ENCODE measurements at regions not wholly inside any gene's neighbourhood (a gene's known extent, or its start where the extent isn't known, plus 50 kb on each side); places are given as distances from the start of the nearest gene placed in this dataset.

GRCh38 chr7:118022546-118022945 lies 149.3 kb upstream of the CTTNBP2 start:
- Histone ChIP-seq H3K9ac (ENCODE audit: low read length) (no peak overlapping the region), H2AFZ (ENCODE audit: insufficient read depth, low read depth, low read length, poor library complexity, severe bottlenecking) (no peak overlapping the region), H3K4me1 (ENCODE audit: control insufficient read depth in 2 of 2, insufficient read depth in 2 of 2, low read length in 2 of 2) (no peaks in the 10 kb centered on the region), H3K4me2 (replicated peaks; ENCODE audit: low read depth, low read length, poor library complexity, severe bottlenecking) (no peak overlapping the region), H3K27ac (ENCODE audit: low read length in 2 of 2) (no peak overlapping the region), H4K20me1 (ENCODE audit: control insufficient read depth, insufficient read depth, low read length, poor library complexity, severe bottlenecking) (no peaks in the 10 kb centered on the region), H3K79me2 (ENCODE audit: control insufficient read depth, insufficient read depth, low read length) (no peaks in the 10 kb centered on the region), H3K9me3 (ENCODE audit: control extremely low read depth in 1 of 3, control insufficient read depth in 2 of 3, insufficient read depth in 1 of 3, low read length in 2 of 3) (no peaks in the 10 kb centered on the region), H3K4me3 (ENCODE audit: control extremely low read depth in 1 of 5, extremely low read depth in 1 of 5, insufficient read depth in 1 of 5, low read depth in 2 of 5, low read length in 4 of 5) (no peak overlapping the region), H3K27me3 (replicated peaks in 1 of 4; ENCODE audit: control extremely low read depth in 1 of 4, control insufficient read depth in 3 of 4, insufficient read depth in 4 of 4, low read length in 3 of 4) (no peaks in the 10 kb centered on the region), H3K36me3 (replicated peaks in 1 of 2; ENCODE audit: control extremely low read depth in 1 of 2, control insufficient read depth in 1 of 2, extremely low read depth in 1 of 2, insufficient read depth in 2 of 2, low read length in 1 of 2) (no peaks in the 10 kb centered on the region)
- Mint-ChIP-seq H3K4me3 (no peak overlapping the region), H3K9me3 (ENCODE audit: insufficient read depth) (peaks cover 2% of the 10 kb centered on the region), H3K4me1 (no peaks in the 10 kb centered on the region), H3K27me3 (no peaks in the 10 kb centered on the region), H3K27ac (no peak overlapping the region)
- intact Hi-C loops (cut with micrococcal nuclease): no loop called here
- no CpG with 5 or more reads among the region's 2 CpGs for WGBS (ENCODE audit: insufficient coverage)
- CTCF ChIA-PET: no interaction called here
- TF ChIP-seq EZH2 (IDR thresholded peaks at IDR 0.05; ENCODE audit: borderline replicate concordance, insufficient read depth, low read depth, low read length, poor library complexity, severe bottlenecking) (no peak), CTCF (IDR thresholded peaks at IDR 0.05) (no peak)
- no peak for DNase-seq
- ATAC-seq (ENCODE audit: low read depth): no peak
- POLR2A ChIA-PET: no interaction called here

GRCh38 chr7:118026791-118027190 lies 153.6 kb upstream of the CTTNBP2 start:
- H3K4me1 Mint-ChIP-seq: no peaks in the 10 kb centered on the region
- no peaks in the 10 kb centered on the region for H3K9me3 ChIP-seq (ENCODE audit: control extremely low read depth in 1 of 3, control insufficient read depth in 2 of 3, insufficient read depth in 1 of 3, low read length in 2 of 3)
- ATAC-seq (ENCODE audit: low read depth): no peak

More at GRCh38 chr7:118026791-118027190, 153.6 kb upstream of the CTTNBP2 start:
- H3K4me2 ChIP-seq (replicated peaks; ENCODE audit: low read depth, low read length, poor library complexity, severe bottlenecking): no peak overlapping the region
- H3K4me3 Mint-ChIP-seq: no peak overlapping the region
- H3K27me3 Mint-ChIP-seq: no peaks in the 10 kb centered on the region
- H3K9ac ChIP-seq (ENCODE audit: low read length): no peak overlapping the region
- no peaks in the 10 kb centered on the region for H3K9me3 Mint-ChIP-seq (ENCODE audit: insufficient read depth)
- ChIA-PET POLR2A (no interaction called here), CTCF (no interaction called here)
- H2AFZ ChIP-seq (ENCODE audit: insufficient read depth, low read depth, low read length, poor library complexity, severe bottlenecking): no peak overlapping the region
- no peak for TF ChIP-seq CTCF (IDR thresholded peaks at IDR 0.05)
- WGBS (ENCODE audit: insufficient coverage): 83% methylated on average over 1 of the region's 2 CpGs
- no peak overlapping the region for H3K4me3 ChIP-seq (ENCODE audit: control extremely low read depth in 1 of 5, extremely low read depth in 1 of 5, insufficient read depth in 1 of 5, low read depth in 2 of 5, low read length in 4 of 5)
- DNase-seq: no peak
- intact Hi-C loops (cut with micrococcal nuclease): no loop called here
- no peaks in the 10 kb centered on the region for H3K36me3 ChIP-seq (replicated peaks in 1 of 2; ENCODE audit: control extremely low read depth in 1 of 2, control insufficient read depth in 1 of 2, extremely low read depth in 1 of 2, insufficient read depth in 2 of 2, low read length in 1 of 2)
- H3K79me2 ChIP-seq (ENCODE audit: control insufficient read depth, insufficient read depth, low read length): no peaks in the 10 kb centered on the region
- no peaks in the 10 kb centered on the region for H4K20me1 ChIP-seq (ENCODE audit: control insufficient read depth, insufficient read depth, low read length, poor library complexity, severe bottlenecking)
- H3K4me1 ChIP-seq (ENCODE audit: control insufficient read depth in 2 of 2, insufficient read depth in 2 of 2, low read length in 2 of 2): no peaks in the 10 kb centered on the region
- no peak overlapping the region for H3K27ac Mint-ChIP-seq
- H3K27ac ChIP-seq (ENCODE audit: low read length in 2 of 2): no peak overlapping the region
- H3K27me3 ChIP-seq (replicated peaks in 1 of 4; ENCODE audit: control extremely low read depth in 1 of 4, control insufficient read depth in 3 of 4, insufficient read depth in 4 of 4, low read length in 3 of 4): no peaks in the 10 kb centered on the region

Measured in B cell (primary cell).